Peyer's patch (tissue), 4 donors: ENCODE measurements at regions not wholly inside any gene's neighbourhood (a gene's known extent, or its start where the extent isn't known, plus 50 kb on each side); places are given as distances from the start of the nearest gene placed in this dataset.

Experiments used
- POLR2A ChIP-seq, 2 donors: fragments of 450-650 bp; IDR thresholded peaks; one replicate each; pipeline ENCODE4 v1.5.1; 2017; ENCODE audit warnings: antibody characterized with exemption in 2 of 2, mild to moderate bottlenecking in 2 of 2, moderate library complexity in 2 of 2
- TF ChIP-seq, protein P1 (sequence below), 6 experiments: fragments of 450-650 bp in 4 of 6; fragments of 200-600 bp in 2 of 6; sonication (generic) in 1 of 6; IDR thresholded peaks; one replicate each; pipeline ENCODE4 v1.5.1; 2017 to 2019; ENCODE audit warnings: antibody characterized with exemption in 6 of 6, mild to moderate bottlenecking in 3 of 6, moderate library complexity in 1 of 6

DNA sequence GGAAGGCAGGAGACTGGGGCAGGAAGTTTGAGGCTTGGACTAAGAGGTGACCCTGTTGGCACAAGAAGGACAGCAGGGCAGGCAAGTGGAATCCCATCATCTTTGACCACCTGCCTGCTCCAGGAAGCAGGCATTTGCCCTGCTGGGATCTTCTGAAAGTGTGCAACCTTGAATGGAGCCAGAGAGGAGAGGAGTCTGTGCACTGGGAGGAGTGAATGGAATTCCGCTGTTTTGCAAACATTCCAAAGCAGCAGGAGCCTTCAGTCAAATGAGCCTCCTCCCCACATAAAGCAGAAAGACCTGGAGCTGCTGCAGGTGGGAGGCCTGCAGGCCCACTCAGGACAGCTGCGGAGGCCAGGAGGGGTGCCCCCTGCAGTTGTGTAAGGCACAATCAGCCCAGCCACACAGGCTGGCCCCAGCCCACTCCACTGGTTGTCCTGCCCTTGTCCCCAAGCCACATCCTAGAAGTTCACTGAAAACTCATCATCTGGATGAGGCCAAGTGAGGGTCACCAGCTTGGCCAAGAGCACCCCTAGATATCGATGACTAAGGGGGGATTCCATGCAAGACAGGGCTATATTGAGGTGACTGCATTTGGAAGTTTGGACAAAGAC, 249.5 kb downstream of the RPS24 start:
- TF ChIP-seq, protein P1, sequence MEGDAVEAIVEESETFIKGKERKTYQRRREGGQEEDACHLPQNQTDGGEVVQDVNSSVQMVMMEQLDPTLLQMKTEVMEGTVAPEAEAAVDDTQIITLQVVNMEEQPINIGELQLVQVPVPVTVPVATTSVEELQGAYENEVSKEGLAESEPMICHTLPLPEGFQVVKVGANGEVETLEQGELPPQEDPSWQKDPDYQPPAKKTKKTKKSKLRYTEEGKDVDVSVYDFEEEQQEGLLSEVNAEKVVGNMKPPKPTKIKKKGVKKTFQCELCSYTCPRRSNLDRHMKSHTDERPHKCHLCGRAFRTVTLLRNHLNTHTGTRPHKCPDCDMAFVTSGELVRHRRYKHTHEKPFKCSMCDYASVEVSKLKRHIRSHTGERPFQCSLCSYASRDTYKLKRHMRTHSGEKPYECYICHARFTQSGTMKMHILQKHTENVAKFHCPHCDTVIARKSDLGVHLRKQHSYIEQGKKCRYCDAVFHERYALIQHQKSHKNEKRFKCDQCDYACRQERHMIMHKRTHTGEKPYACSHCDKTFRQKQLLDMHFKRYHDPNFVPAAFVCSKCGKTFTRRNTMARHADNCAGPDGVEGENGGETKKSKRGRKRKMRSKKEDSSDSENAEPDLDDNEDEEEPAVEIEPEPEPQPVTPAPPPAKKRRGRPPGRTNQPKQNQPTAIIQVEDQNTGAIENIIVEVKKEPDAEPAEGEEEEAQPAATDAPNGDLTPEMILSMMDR (IDR thresholded peaks at IDR 0.05), result no peak
- TF ChIP-seq POLR2A (IDR thresholded peaks at IDR 0.05), result no peak
